Sigmoid colon (tissue), 4 donors: ENCODE measurements at regions not wholly inside any gene's neighbourhood (a gene's known extent, or its start where the extent isn't known, plus 50 kb on each side); places are given as distances from the start of the nearest gene placed in this dataset.

Source experiments
- CTCF ChIP-seq, 4 experiments: fragments of 450-650 bp in 3 of 4; fragments of 200-600 bp in 1 of 4; IDR thresholded peaks; one replicate each; pipeline ENCODE4 v1.5.1; 2016 to 2019; ENCODE audit warnings: antibody characterized with exemption in 4 of 4, mild to moderate bottlenecking in 3 of 4, moderate library complexity in 2 of 4
- EP300 ChIP-seq, 4 donors: sonication (generic); formaldehyde crosslinking; IDR thresholded peaks; one replicate each; pipeline ENCODE4 v1.6.1; 2017; ENCODE audit warnings: antibody characterized with exemption in 4 of 4
- POLR2A ChIP-seq, 2 donors: fragments of 450-650 bp; IDR thresholded peaks; one replicate each; pipeline ENCODE4 v1.6.1; 2016; ENCODE audit warnings: antibody characterized with exemption in 2 of 2, mild to moderate bottlenecking in 2 of 2, moderate library complexity in 2 of 2
- POLR2AphosphoS5 ChIP-seq, 4 donors: sonication (generic); formaldehyde crosslinking; IDR thresholded peaks; one replicate each; pipeline ENCODE4 v1.6.1; 2017; ENCODE audit warnings: antibody characterized with exemption in 4 of 4

GRCh38 chr22:27283714-27284113 is 517.8 kb downstream of the MN1 start:
- no peak for TF ChIP-seq EP300 (IDR thresholded peaks at IDR 0.05)
- TF ChIP-seq POLR2AphosphoS5 (IDR thresholded peaks at IDR 0.05): no peak
- no peak for TF ChIP-seq POLR2A (IDR thresholded peaks at IDR 0.05)
- no peak for TF ChIP-seq CTCF (IDR thresholded peaks at IDR 0.05)
